Breast epithelium (tissue), 3 donors: ENCODE measurements at regions not wholly inside any gene's neighbourhood (a gene's known extent, or its start where the extent isn't known, plus 50 kb on each side); places are given as distances from the start of the nearest gene placed in this dataset.

Experiments used
- POLR2A ChIP-seq: fragments of 450-650 bp; IDR thresholded peaks from one replicate; pipeline ENCODE4 v1.6.1; 2016; ENCODE audit warnings: antibody characterized with exemption, mild to moderate bottlenecking, moderate library complexity
- TF ChIP-seq, protein P1 (sequence below), 3 donors: fragments of 450-650 bp; IDR thresholded peaks; one replicate each; pipeline ENCODE4 v1.5.1; 2016 to 2017; ENCODE audit warnings: antibody characterized with exemption in 3 of 3, mild to moderate bottlenecking in 3 of 3, moderate library complexity in 3 of 3

DNA sequence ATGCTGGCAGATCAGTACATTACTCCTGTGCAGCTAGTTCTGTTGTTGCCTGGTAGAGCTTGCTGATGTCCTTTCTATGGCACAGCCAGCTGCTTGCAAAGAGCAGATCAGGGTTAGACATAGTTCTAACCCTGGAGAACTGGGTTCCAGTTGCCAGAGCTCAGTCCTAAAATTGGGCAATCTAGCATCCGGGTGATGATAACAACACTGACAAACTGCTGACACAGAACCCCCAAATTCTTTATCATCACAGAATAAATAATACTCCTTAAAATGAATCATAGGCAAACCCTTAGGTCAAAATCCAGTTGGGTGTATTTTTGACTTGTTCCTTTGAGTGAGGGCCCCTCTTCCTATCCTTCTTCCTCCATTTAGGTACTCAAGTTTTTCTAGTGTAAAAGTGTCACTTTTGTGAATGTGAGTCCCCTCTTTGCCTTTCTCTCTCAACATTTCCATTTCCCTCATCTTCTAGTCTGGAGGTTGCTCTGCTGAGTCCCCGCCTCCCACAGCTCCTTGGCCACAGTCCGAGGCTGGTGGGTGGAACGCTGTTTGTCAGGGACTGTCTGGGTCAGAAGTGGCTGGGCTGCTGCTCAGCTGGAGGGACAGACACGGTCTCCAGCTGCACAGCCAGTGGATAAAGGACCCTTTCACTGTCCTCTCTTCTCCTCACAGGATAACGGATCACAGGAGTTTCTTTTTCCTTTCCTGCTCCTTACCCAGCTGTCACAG lies 93.6 kb upstream of the RASGEF1B start:
- TF ChIP-seq POLR2A, result no peak
- TF ChIP-seq, protein P1, sequence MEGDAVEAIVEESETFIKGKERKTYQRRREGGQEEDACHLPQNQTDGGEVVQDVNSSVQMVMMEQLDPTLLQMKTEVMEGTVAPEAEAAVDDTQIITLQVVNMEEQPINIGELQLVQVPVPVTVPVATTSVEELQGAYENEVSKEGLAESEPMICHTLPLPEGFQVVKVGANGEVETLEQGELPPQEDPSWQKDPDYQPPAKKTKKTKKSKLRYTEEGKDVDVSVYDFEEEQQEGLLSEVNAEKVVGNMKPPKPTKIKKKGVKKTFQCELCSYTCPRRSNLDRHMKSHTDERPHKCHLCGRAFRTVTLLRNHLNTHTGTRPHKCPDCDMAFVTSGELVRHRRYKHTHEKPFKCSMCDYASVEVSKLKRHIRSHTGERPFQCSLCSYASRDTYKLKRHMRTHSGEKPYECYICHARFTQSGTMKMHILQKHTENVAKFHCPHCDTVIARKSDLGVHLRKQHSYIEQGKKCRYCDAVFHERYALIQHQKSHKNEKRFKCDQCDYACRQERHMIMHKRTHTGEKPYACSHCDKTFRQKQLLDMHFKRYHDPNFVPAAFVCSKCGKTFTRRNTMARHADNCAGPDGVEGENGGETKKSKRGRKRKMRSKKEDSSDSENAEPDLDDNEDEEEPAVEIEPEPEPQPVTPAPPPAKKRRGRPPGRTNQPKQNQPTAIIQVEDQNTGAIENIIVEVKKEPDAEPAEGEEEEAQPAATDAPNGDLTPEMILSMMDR (IDR thresholded peaks at IDR 0.05), result no peak
